HFF-Myc (cell line): ENCODE measurements at regions not wholly inside any gene's neighbourhood (a gene's known extent, or its start where the extent isn't known, plus 50 kb on each side); places are given as distances from the start of the nearest gene placed in this dataset.

Source experiments
- DNase-seq: peaks from one replicate; pipeline ENCODE4 v3.0.0-alpha.2; 2011; ENCODE audit warnings: low read depth; ENCODE audit errors: extremely low read depth
- H3K4me3 ChIP-seq: replicated peaks from 2 replicates; pipeline ENCODE4 v1.5.1; 2011; ENCODE audit warnings: low read depth, mild to moderate bottlenecking, control low read depth, low read length
- TF ChIP-seq, protein P1 (sequence below): IDR thresholded peaks from 2 replicates; pipeline ENCODE4 v1.5.1; 2012; ENCODE audit warnings: mild to moderate bottlenecking, low read depth, low read length, control low read depth; ENCODE audit errors: missing control alignments

DNA sequence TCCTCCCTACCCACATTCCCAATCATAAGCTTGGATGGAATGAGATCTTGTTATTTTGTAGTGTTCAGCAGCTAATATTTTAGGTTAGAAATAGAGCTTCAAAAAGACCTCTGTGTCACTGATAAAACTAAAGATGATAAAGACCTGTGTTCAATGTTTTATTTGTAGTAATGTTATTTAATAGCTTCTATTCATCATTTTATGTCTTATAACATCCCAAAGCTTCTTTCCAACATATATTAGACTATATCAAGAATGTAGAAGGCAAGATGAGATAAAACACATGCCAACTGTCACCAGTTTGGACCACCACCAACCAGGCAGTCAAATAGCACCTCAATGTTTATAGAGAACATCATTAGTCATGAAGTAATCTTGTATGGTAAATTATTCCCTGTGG, 409.5 kb upstream of the ITGA1 start:
- TF ChIP-seq, protein P1, sequence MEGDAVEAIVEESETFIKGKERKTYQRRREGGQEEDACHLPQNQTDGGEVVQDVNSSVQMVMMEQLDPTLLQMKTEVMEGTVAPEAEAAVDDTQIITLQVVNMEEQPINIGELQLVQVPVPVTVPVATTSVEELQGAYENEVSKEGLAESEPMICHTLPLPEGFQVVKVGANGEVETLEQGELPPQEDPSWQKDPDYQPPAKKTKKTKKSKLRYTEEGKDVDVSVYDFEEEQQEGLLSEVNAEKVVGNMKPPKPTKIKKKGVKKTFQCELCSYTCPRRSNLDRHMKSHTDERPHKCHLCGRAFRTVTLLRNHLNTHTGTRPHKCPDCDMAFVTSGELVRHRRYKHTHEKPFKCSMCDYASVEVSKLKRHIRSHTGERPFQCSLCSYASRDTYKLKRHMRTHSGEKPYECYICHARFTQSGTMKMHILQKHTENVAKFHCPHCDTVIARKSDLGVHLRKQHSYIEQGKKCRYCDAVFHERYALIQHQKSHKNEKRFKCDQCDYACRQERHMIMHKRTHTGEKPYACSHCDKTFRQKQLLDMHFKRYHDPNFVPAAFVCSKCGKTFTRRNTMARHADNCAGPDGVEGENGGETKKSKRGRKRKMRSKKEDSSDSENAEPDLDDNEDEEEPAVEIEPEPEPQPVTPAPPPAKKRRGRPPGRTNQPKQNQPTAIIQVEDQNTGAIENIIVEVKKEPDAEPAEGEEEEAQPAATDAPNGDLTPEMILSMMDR = no peak
- no peak for DNase-seq
- H3K4me3 ChIP-seq = no peak overlapping the region

DNA sequence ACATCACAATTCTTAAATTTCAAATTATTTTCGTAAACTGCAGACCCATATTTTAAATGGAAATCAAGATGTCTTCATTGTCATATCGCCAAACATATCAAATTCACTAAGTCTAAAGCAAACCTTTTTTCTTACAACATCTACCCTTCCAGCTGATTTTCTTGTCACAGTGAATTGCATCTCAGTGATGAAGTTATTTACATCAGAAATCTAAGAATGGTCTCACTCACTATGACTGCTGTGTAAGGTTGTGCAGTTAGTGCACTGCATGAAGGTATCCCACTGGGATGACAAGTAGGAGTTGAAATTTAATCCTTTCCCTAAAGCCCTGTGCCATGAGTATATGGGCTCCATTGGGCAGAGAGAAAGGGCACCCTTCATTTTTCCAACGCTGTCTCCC, 399.4 kb upstream of the ITGA1 start:
- no peak overlapping the region for H3K4me3 ChIP-seq
- TF ChIP-seq, protein P1 = no peak
- no peak for DNase-seq

DNA sequence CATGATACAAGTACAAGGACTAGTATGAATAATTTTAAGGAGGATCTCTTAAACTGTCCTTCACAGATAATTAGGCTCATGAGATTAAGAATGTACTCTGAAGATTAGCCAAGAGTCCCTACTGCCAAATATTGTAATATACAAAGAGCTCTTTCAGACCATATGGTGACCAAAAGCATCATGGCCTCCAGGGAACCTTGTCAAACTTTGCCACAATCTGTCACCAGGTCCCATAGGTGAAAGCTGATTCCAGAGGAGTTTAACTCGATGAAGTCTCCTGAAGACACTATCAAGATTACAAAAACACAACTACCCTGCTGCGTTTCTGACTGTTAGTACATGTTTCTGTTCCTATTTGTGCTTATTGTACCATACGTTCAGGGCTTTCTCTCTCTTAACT, 395.4 kb upstream of the ITGA1 start:
- no peak for DNase-seq
- TF ChIP-seq, protein P1 = no peak
- H3K4me3 ChIP-seq = no peak overlapping the region

DNA sequence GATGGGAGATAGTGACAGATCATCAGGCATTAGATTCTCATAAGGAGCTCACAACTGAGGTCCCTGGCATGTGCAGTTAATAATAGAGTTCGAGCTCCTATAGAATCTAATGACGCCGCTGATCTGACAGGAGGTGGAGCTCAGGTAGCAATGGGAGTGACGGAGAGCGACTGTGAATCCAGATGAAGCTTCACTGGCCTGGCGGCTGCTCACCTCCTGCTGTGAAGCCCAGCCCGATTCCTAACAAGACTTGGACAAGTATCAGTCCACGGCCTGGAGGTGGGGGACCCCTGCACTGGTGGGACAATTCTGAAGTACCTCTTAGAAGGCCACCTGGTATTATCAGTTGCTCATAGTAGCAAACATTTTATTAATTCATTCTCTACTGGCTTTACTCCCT, 377.9 kb upstream of the ITGA1 start:
- DNase-seq = no peak

DNA sequence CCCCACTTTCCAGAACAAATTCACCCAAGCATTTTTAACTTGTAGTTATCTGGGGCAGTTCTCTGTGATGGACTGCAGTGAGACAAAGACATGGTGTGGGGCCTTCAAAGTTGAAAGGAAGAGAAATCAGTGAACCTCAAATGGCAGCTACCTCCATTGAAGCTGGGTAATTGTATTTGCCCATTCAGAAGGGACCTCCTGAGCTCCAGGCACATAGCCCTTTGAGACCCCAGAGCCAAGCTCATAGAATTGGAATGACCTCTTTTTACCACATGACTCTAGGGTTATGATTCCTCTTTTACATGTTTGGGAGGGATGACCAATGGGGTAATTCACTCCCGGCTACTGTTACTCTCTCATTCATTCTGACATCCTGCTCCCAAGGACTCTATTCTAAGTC, 368.4 kb upstream of the ITGA1 start:
- no peak overlapping the region for H3K4me3 ChIP-seq
- TF ChIP-seq, protein P1 = no peak
- no peak for DNase-seq

More for the DNA sequence above, 377.9 kb upstream of the ITGA1 start:
- TF ChIP-seq, protein P1 = no peak
- no peak overlapping the region for H3K4me3 ChIP-seq

DNA sequence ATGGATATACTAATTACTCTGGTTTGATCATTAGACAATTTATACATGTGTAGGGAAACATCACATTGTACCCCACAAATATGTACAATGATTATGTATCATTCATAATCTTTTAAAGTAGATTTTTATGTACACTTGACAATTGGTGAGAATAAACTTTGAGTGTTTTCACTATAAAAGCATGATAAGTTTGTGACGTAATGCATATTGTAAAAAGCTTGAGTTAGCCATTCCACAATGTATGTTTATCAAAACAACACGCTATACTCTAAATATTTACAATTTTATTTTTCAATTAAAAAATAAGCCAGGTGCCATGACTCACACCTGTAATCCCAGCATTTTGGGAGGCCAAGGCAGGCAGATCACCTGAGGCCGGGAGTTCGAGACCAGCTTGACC, 360.1 kb upstream of the ITGA1 start:
- TF ChIP-seq, protein P1 = no peak
- no peak for DNase-seq
- H3K4me3 ChIP-seq = no peak overlapping the region

DNA sequence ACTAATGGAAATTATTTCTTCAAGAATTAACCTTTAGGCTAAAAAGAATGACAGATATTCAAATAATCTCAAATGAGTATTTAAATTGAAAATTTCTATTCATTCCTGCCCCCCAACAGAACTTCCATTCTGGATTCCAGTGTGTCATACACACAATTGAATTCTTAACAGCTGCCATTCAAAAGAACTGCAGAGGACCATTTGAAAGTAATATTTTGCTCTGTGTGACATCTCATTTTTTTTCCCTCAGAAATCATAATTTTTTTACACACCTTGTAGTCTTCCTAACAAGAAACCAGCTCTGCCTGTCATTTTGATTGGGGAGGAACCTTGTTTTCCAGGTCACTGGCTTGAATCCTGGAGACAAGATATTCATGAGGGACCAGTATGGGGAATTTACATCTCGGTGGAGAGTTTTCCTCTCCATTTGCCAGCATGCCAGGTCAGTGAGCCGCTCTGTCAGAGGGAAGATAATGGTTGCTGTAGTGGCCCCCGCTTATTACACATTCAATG, 358.7 kb upstream of the ITGA1 start:
- no peak overlapping the region for H3K4me3 ChIP-seq
- TF ChIP-seq, protein P1 = no peak
- no peak for DNase-seq
